IgD-negative memory B cell (primary cell): ENCODE measurements at regions not wholly inside any gene's neighbourhood (a gene's known extent, or its start where the extent isn't known, plus 50 kb on each side); places are given as distances from the start of the nearest gene placed in this dataset.
A peak's percentile ranks its signal among the peaks of the same experiment; 100 is the strongest.
"Not testable (repeated sequence)": the region's sequence is repeated elsewhere in the genome, so short reads cannot be mapped to it uniquely, and the experiment has no call there.

ENCODE experiments used
- H3K27ac Mint-ChIP-seq, 3 donors: one replicate each; pipeline ENCODE4 v1.8.0; 2020 to 2022; ENCODE audit warnings: mild to moderate bottlenecking in 3 of 3, mixed read lengths in 3 of 3, moderate library complexity in 1 of 3
- H3K27me3 Mint-ChIP-seq: one replicate; pipeline ENCODE4 v1.8.0; 2021; ENCODE audit warnings: mixed read lengths
- H3K36me3 Mint-ChIP-seq: one replicate; pipeline ENCODE4 v1.8.0; 2020; ENCODE audit warnings: mild to moderate bottlenecking, mixed read lengths
- H3K4me1 Mint-ChIP-seq, 3 donors: one replicate each; pipeline ENCODE4 v1.8.0; 2020 to 2022; ENCODE audit warnings: mixed read lengths in 3 of 3, mild to moderate bottlenecking in 1 of 3
- H3K4me3 Mint-ChIP-seq, 4 donors: one replicate each; pipeline ENCODE4 v1.8.0; 2020 to 2022; ENCODE audit warnings: mild to moderate bottlenecking in 4 of 4, mixed read lengths in 4 of 4, moderate library complexity in 3 of 4
- H3K9me3 Mint-ChIP-seq, 3 donors: one replicate each; pipeline ENCODE4 v1.8.0; 2020 to 2021; ENCODE audit warnings: mixed read lengths in 3 of 3, mild to moderate bottlenecking in 1 of 3

GRCh38 chr3:71940486-71940885, 155.5 kb upstream of the PROK2 start:
- H3K36me3 Mint-ChIP-seq, result peaks cover 1% of the 10 kb centered on the region
- H3K4me3 Mint-ChIP-seq, result no peak overlapping the region
- H3K27ac Mint-ChIP-seq, result no peak overlapping the region
- H3K27me3 Mint-ChIP-seq, result peaks cover 29% of the 10 kb centered on the region
- peaks cover 0 to 1% (median 0%) of the 10 kb centered on the region in 3 donors for H3K4me1 Mint-ChIP-seq
- H3K9me3 Mint-ChIP-seq, result no peaks in the 10 kb centered on the region

- H3K27me3 Mint-ChIP-seq, result peaks cover 33% of the 10 kb centered on the region
- not testable (repeated sequence) for H3K9me3 Mint-ChIP-seq, H3K36me3 Mint-ChIP-seq, H3K4me3 Mint-ChIP-seq, H3K27ac Mint-ChIP-seq, H3K4me1 Mint-ChIP-seq
Measured at GRCh38 chr3:71938081-71938480, 153.1 kb upstream of the PROK2 start.

- Mint-ChIP-seq H3K4me3 (no peak overlapping the region), H3K4me1 (peaks cover 0 to 1% (median 0%) of the 10 kb centered on the region in 3 donors), H3K27me3 (peaks cover 24% of the 10 kb centered on the region), H3K27ac (no peak overlapping the region), H3K36me3 (no peaks in the 10 kb centered on the region), H3K9me3 (peaks cover 0 to 4% (median 0%) of the 10 kb centered on the region in 3 donors)
Measured at GRCh38 chr3:71936681-71937080, 151.7 kb upstream of the PROK2 start.

- H3K36me3 Mint-ChIP-seq, result no peaks in the 10 kb centered on the region
- no peak overlapping the region for H3K27ac Mint-ChIP-seq
- H3K9me3 Mint-ChIP-seq, result peaks cover 0 to 4% (median 0%) of the 10 kb centered on the region in 3 donors
- H3K4me3 Mint-ChIP-seq, result no peak overlapping the region
- peaks cover 21% of the 10 kb centered on the region for H3K27me3 Mint-ChIP-seq
- H3K4me1 Mint-ChIP-seq, result peaks cover 0 to 1% (median 0%) of the 10 kb centered on the region in 3 donors
Measured at GRCh38 chr3:71934520-71935270, 149.7 kb upstream of the PROK2 start.

- no peak overlapping the region for H3K4me3 Mint-ChIP-seq
- no peaks in the 10 kb centered on the region for H3K36me3 Mint-ChIP-seq
- peaks cover 0 to 4% (median 0%) of the 10 kb centered on the region in 3 donors for H3K9me3 Mint-ChIP-seq
- no peak overlapping the region for H3K27ac Mint-ChIP-seq
- no peaks in the 10 kb centered on the region for H3K4me1 Mint-ChIP-seq
- H3K27me3 Mint-ChIP-seq, result peaks cover 21% of the 10 kb centered on the region
Measured at GRCh38 chr3:71931922-71932321, 147.0 kb upstream of the PROK2 start.

- H3K9me3 Mint-ChIP-seq, result peaks cover 0 to 4% (median 0%) of the 10 kb centered on the region in 3 donors
- no peaks in the 10 kb centered on the region for H3K36me3 Mint-ChIP-seq
- H3K27me3 Mint-ChIP-seq, result peaks cover 28% of the 10 kb centered on the region
- no peak overlapping the region for H3K27ac Mint-ChIP-seq
- no peak overlapping the region for H3K4me3 Mint-ChIP-seq
- peaks cover 4 to 7% (median 6%) of the 10 kb centered on the region in 3 donors for H3K4me1 Mint-ChIP-seq
Measured at GRCh38 chr3:71930056-71930991, 145.4 kb upstream of the PROK2 start.

- Mint-ChIP-seq H3K27me3 (peaks cover 19% of the 10 kb centered on the region), H3K36me3 (no peaks in the 10 kb centered on the region), H3K4me3 (no peak overlapping the region), H3K4me1 (peaks cover 4 to 7% (median 6%) of the 10 kb centered on the region in 3 donors), H3K27ac (no peak overlapping the region), H3K9me3 (no peaks in the 10 kb centered on the region)
Measured at GRCh38 chr3:71928212-71928611, 143.3 kb upstream of the PROK2 start.

GRCh38 chr3:71927505-71928066, 142.6 kb upstream of the PROK2 start:
- H3K27me3 Mint-ChIP-seq, result peaks cover 18% of the 10 kb centered on the region
- no peak overlapping the region for H3K27ac Mint-ChIP-seq
- peaks cover 4 to 7% (median 6%) of the 10 kb centered on the region in 3 donors for H3K4me1 Mint-ChIP-seq
- H3K4me3 Mint-ChIP-seq, result no peak overlapping the region
- H3K36me3 Mint-ChIP-seq, result no peaks in the 10 kb centered on the region
- no peaks in the 10 kb centered on the region for H3K9me3 Mint-ChIP-seq

GRCh38 chr3:71926616-71927015, 141.7 kb upstream of the PROK2 start:
- H3K4me1 Mint-ChIP-seq, result peaks cover 4 to 7% (median 6%) of the 10 kb centered on the region in 3 donors
- no peak overlapping the region for H3K4me3 Mint-ChIP-seq
- H3K27ac Mint-ChIP-seq, result no peak overlapping the region
- no peaks in the 10 kb centered on the region for H3K9me3 Mint-ChIP-seq
- peaks cover 3% of the 10 kb centered on the region for H3K36me3 Mint-ChIP-seq
- H3K27me3 Mint-ChIP-seq, result peaks cover 24% of the 10 kb centered on the region

- Mint-ChIP-seq H3K27ac (no peak overlapping the region), H3K4me1 (peaks cover 4 to 7% (median 6%) of the 10 kb centered on the region in 3 donors), H3K27me3 (peaks cover 26% of the 10 kb centered on the region), H3K4me3 (no peak overlapping the region), H3K36me3 (peaks cover 3% of the 10 kb centered on the region), H3K9me3 (no peaks in the 10 kb centered on the region)
Measured at GRCh38 chr3:71926262-71926600, 141.3 kb upstream of the PROK2 start.

GRCh38 chr3:71925511-71926261, 140.7 kb upstream of the PROK2 start:
- not testable (repeated sequence) for H3K4me1 Mint-ChIP-seq, H3K4me3 Mint-ChIP-seq, H3K36me3 Mint-ChIP-seq, H3K27ac Mint-ChIP-seq, H3K9me3 Mint-ChIP-seq
- H3K27me3 Mint-ChIP-seq, result peaks cover 25% of the 10 kb centered on the region

- H3K27ac Mint-ChIP-seq, result no peak overlapping the region
- no peak overlapping the region for H3K4me3 Mint-ChIP-seq
- H3K9me3 Mint-ChIP-seq, result no peaks in the 10 kb centered on the region
- peaks cover 26% of the 10 kb centered on the region for H3K27me3 Mint-ChIP-seq
- peaks cover 3% of the 10 kb centered on the region for H3K36me3 Mint-ChIP-seq
- H3K4me1 Mint-ChIP-seq, result peaks cover 4 to 7% (median 6%) of the 10 kb centered on the region in 3 donors
Measured at GRCh38 chr3:71924721-71925120, 139.8 kb upstream of the PROK2 start.

- peaks cover 3 to 5% (median 4%) of the 10 kb centered on the region in 3 donors for H3K4me1 Mint-ChIP-seq
Measured at GRCh38 chr3:71921036-71921435, 136.1 kb upstream of the PROK2 start.

GRCh38 chr3:71919572-71919971, 134.6 kb upstream of the PROK2 start:
- Mint-ChIP-seq H3K4me1 (no peaks in the 10 kb centered on the region), H3K27me3 (peaks cover 22% of the 10 kb centered on the region), H3K36me3 (peaks cover 3% of the 10 kb centered on the region), H3K9me3 (peaks cover 0 to 5% (median 0%) of the 10 kb centered on the region in 3 donors), H3K27ac (peak overlapping the region in 1 of 3 donors; percentile 46), H3K4me3 (no peak overlapping the region)

More at GRCh38 chr3:71921036-71921435, 136.1 kb upstream of the PROK2 start:
- Mint-ChIP-seq H3K27me3 (peaks cover 30% of the 10 kb centered on the region), H3K4me3 (peak overlapping the region in 1 of 4 donors; percentile 28), H3K27ac (no peak overlapping the region), H3K36me3 (peaks cover 3% of the 10 kb centered on the region), H3K9me3 (peaks cover 0 to 5% (median 0%) of the 10 kb centered on the region in 3 donors)
